ENCODE measurements at regions not wholly inside any gene's neighbourhood (a gene's known extent, or its start where the extent isn't known, plus 50 kb on each side); places are given as distances from the start of the nearest gene placed in this dataset.

- no peak for DNase-seq (ENCODE audit: low spot score)
Measured at GRCh38 chr4:132540797-132541196, 608.3 kb upstream of the PCDH10 start.

GRCh38 chr4:132542228-132542627 is 606.9 kb upstream of the PCDH10 start:
- DNase-seq (ENCODE audit: low spot score): no peak

GRCh38 chr4:132548463-132548862 is 600.6 kb upstream of the PCDH10 start:
- no peak for DNase-seq (ENCODE audit: low spot score)

- DNase-seq (ENCODE audit: low spot score): no peak
Measured at GRCh38 chr4:132556316-132556715, 592.8 kb upstream of the PCDH10 start.

GRCh38 chr4:132557660-132558059 is 591.4 kb upstream of the PCDH10 start:
- DNase-seq (ENCODE audit: low spot score): no peak

GRCh38 chr4:132564920-132565319 is 584.2 kb upstream of the PCDH10 start:
- no peak for DNase-seq (ENCODE audit: low spot score)

- DNase-seq (ENCODE audit: low spot score): no peak
Measured at GRCh38 chr4:132565542-132565941, 583.6 kb upstream of the PCDH10 start.

GRCh38 chr4:132572210-132572609 is 576.9 kb upstream of the PCDH10 start:
- DNase-seq (ENCODE audit: low spot score): no peak

GRCh38 chr4:132587626-132588025 is 561.5 kb upstream of the PCDH10 start:
- DNase-seq (ENCODE audit: low spot score): no peak

- DNase-seq (ENCODE audit: low spot score): no peak
Measured at GRCh38 chr4:132592340-132592739, 556.8 kb upstream of the PCDH10 start.

- no peak for DNase-seq (ENCODE audit: low spot score)
Measured at GRCh38 chr4:132592850-132593249, 556.2 kb upstream of the PCDH10 start.

- no peak for DNase-seq (ENCODE audit: low spot score)
Measured at GRCh38 chr4:132593717-132594400, 555.2 kb upstream of the PCDH10 start.

GRCh38 chr4:132596186-132596585 is 552.9 kb upstream of the PCDH10 start:
- DNase-seq (ENCODE audit: low spot score): no peak

- DNase-seq (ENCODE audit: low spot score): no peak
Measured at GRCh38 chr4:132605551-132605950, 543.5 kb upstream of the PCDH10 start.

GRCh38 chr4:132614682-132615081 is 534.4 kb upstream of the PCDH10 start:
- DNase-seq (ENCODE audit: low spot score): no peak

GRCh38 chr4:132619968-132620367 is 529.1 kb upstream of the PCDH10 start:
- DNase-seq (ENCODE audit: low spot score): no peak

- DNase-seq (ENCODE audit: low spot score): no peak
Measured at GRCh38 chr4:132642016-132642817, 506.9 kb upstream of the PCDH10 start.

GRCh38 chr4:132646186-132646585 is 502.9 kb upstream of the PCDH10 start:
- DNase-seq (ENCODE audit: low spot score): no peak

GRCh38 chr4:132651196-132651595 is 497.9 kb upstream of the PCDH10 start:
- no peak for DNase-seq (ENCODE audit: low spot score)

GRCh38 chr4:132660181-132660580 is 488.9 kb upstream of the PCDH10 start:
- no peak for DNase-seq (ENCODE audit: low spot score)

GRCh38 chr4:132662456-132662855 is 486.6 kb upstream of the PCDH10 start:
- DNase-seq (ENCODE audit: low spot score): no peak

- DNase-seq (ENCODE audit: low spot score): no peak
Measured at GRCh38 chr4:132669786-132670185, 479.3 kb upstream of the PCDH10 start.

- DNase-seq (ENCODE audit: low spot score): no peak
Measured at GRCh38 chr4:132670557-132670956, 478.5 kb upstream of the PCDH10 start.

- DNase-seq (ENCODE audit: low spot score): no peak
Measured at GRCh38 chr4:132683957-132684356, 465.1 kb upstream of the PCDH10 start.
